Endothelial cell of umbilical vein (primary cell): ENCODE measurements at regions not wholly inside any gene's neighbourhood (a gene's known extent, or its start where the extent isn't known, plus 50 kb on each side); places are given as distances from the start of the nearest gene placed in this dataset.

Experiments used
- JUN ChIP-seq: IDR thresholded peaks from 2 replicates; pipeline ENCODE4 v1.6.1; 2011; ENCODE audit warnings: borderline replicate concordance, low read depth; ENCODE audit not compliant: insufficient read length, insufficient read depth
- POLR2A ChIP-seq: IDR thresholded peaks from 2 replicates; pipeline ENCODE4 v1.6.1; 2012; ENCODE audit warnings: low read depth, mild to moderate bottlenecking, control low read depth, low read length
- TF ChIP-seq, protein P1 (sequence below), 2 donors: IDR thresholded peaks; 1 replicate in 1 of 2; 2 replicates in 1 of 2; pipeline ENCODE4 v1.5.1; 2011; ENCODE audit warnings: low read length in 2 of 2, mild to moderate bottlenecking in 2 of 2, moderate library complexity in 2 of 2, control low read depth in 1 of 2, inconsistent platforms in 1 of 2, low read depth in 1 of 2; ENCODE audit not compliant: insufficient read depth in 1 of 2; ENCODE audit errors: extremely low read depth in 1 of 2

DNA sequence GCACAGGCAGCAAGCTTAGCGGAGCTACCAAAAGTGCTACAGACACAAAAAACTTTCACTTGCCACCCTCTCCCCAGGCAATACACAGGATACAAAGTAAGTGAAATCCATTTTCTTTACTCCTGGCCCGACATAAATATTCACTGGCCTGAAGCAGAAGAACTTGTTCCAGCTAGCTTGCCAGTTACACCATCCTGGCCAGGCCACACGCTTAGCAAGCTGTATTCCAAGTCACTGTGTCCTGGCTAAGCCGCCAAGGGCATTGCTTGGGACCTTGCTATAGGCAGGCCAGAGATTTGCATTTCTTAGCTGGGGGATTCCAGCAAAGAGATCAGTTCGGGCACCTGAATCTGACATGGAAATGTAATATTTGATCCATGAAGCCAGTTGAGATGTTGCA, 71.0 kb upstream of the SLC1A3 start:
- TF ChIP-seq, protein P1, sequence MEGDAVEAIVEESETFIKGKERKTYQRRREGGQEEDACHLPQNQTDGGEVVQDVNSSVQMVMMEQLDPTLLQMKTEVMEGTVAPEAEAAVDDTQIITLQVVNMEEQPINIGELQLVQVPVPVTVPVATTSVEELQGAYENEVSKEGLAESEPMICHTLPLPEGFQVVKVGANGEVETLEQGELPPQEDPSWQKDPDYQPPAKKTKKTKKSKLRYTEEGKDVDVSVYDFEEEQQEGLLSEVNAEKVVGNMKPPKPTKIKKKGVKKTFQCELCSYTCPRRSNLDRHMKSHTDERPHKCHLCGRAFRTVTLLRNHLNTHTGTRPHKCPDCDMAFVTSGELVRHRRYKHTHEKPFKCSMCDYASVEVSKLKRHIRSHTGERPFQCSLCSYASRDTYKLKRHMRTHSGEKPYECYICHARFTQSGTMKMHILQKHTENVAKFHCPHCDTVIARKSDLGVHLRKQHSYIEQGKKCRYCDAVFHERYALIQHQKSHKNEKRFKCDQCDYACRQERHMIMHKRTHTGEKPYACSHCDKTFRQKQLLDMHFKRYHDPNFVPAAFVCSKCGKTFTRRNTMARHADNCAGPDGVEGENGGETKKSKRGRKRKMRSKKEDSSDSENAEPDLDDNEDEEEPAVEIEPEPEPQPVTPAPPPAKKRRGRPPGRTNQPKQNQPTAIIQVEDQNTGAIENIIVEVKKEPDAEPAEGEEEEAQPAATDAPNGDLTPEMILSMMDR (IDR thresholded peaks at IDR 0.05; ENCODE audit: extremely low read depth in 1 of 2, insufficient read depth in 1 of 2, low read depth in 1 of 2, low read length in 2 of 2) = no peak
- TF ChIP-seq JUN = no peak
- TF ChIP-seq POLR2A = no peak
